HCT116 (cell line): ENCODE measurements at regions not wholly inside any gene's neighbourhood (a gene's known extent, or its start where the extent isn't known, plus 50 kb on each side); places are given as distances from the start of the nearest gene placed in this dataset.

Experiments
- ATAC-seq: fragments of 200-7000 bp; cut with Tn5 transposase; 2 replicates; pipeline ENCODE4 v1.9.1; 2020; ENCODE audit warnings: mild to moderate bottlenecking, moderate library complexity
- BruUV-seq: library from RNA; stranded (reverse); fragments of 400-500 nt; replicated peaks from 2 replicates; lab custom pipeline; 2021; lab: Mats Ljungman, UMichigan
- CTCF ChIA-PET: fragments of 300-600 bp; sonication (Branson Sonifier 250); formaldehyde crosslinking; loops from one replicate; lab custom pipeline; 2021; ENCODE audit warnings: antibody characterized with exemption; lab: Charles Lee
- POLR2A ChIA-PET: fragments of 300-600, 350-600 bp; sonication (Branson Sonifier 250); formaldehyde crosslinking; loops from one replicate; lab custom pipeline; 2021; ENCODE audit warnings: antibody characterized with exemption; lab: Charles Lee
- RAD21 ChIA-PET, 2 experiments: fragments of 300-600 bp; sonication (Branson Sonifier 250); formaldehyde crosslinking; loops; one replicate each; lab custom pipeline; 2023; ENCODE audit warnings: low total read pairs in 2 of 2; ENCODE audit not compliant: uncharacterized antibody in 2 of 2, unreplicated experiment in 2 of 2, low non-redundant PET in 1 of 2; lab: Charles Lee
- DNase-seq: peaks from one replicate; pipeline ENCODE4 v3.0.0-alpha.2; 2010; ENCODE audit warnings: low read depth, low spot score
- H2AFZ ChIP-seq: fragments of 200-600 bp; shearing (Covaris generic), sonication (generic); 2 replicates; pipeline ENCODE4 v1.6.1; 2017; ENCODE audit warnings: low read depth, mixed run types, mixed read lengths, antibody characterized with exemption, low read length; ENCODE audit not compliant: poor library complexity, severe bottlenecking
- H3K27ac ChIP-seq: 2 replicates; pipeline ENCODE4 v1.5.1; 2012; ENCODE audit warnings: low read depth, low read length
- H3K27me3 ChIP-seq: fragments of 200-600 bp; sonication (generic); 2 replicates; pipeline ENCODE4 v1.6.1; 2016; ENCODE audit warnings: mixed run types, low read length, mixed read lengths; ENCODE audit not compliant: insufficient read depth
- H3K36me3 ChIP-seq, 2 experiments: fragments of 200-500 bp in 1 of 2; fragments of 200-600 bp in 1 of 2; sonication (Bioruptor generic) in 1 of 2; sonication (generic) in 1 of 2; 2 replicates each; pipeline versions ENCODE4 v1.5.1 to v1.6.1; 2014 to 2016; ENCODE audit warnings: low read length in 2 of 2, inconsistent platforms in 1 of 2, mixed read lengths in 1 of 2, mixed run types in 1 of 2; ENCODE audit not compliant: insufficient read depth in 2 of 2, control insufficient read depth in 1 of 2
- H3K4me1 ChIP-seq, 2 experiments: fragments of 200-600 bp in 1 of 2; sonication (generic) in 1 of 2; 2 replicates each; pipeline versions ENCODE4 v1.5.1 to v1.6.1; 2012 to 2017; ENCODE audit warnings: low read length in 2 of 2, inconsistent platforms in 1 of 2, mild to moderate bottlenecking in 1 of 2, mixed read lengths in 1 of 2, mixed run types in 1 of 2, moderate library complexity in 1 of 2; ENCODE audit not compliant: insufficient read depth in 2 of 2, control insufficient read depth in 1 of 2
- H3K4me2 ChIP-seq: fragments of 200-600 bp; sonication (generic); 2 replicates; pipeline ENCODE4 v1.6.1; 2017; ENCODE audit warnings: mixed run types, low read length, mixed read lengths
- H3K4me3 ChIP-seq, 2 experiments: fragments of 200-600 bp in 1 of 2; sonication (generic) in 1 of 2; replicated peaks in 1 of 2; 2 replicates each; pipeline ENCODE4 v1.5.1; 2011 to 2016; ENCODE audit warnings: low read length in 2 of 2, control low read depth in 1 of 2, low read depth in 1 of 2, mild to moderate bottlenecking in 1 of 2, mixed read lengths in 1 of 2, mixed run types in 1 of 2
- H3K79me2 ChIP-seq: fragments of 200-600 bp; sonication (generic); 2 replicates; pipeline ENCODE4 v1.6.1; 2017; ENCODE audit warnings: mild to moderate bottlenecking, mixed run types, low read length, moderate library complexity, mixed read lengths; ENCODE audit not compliant: insufficient read depth
- H3K9ac ChIP-seq: fragments of 200-600 bp; sonication (generic); 2 replicates; pipeline ENCODE4 v1.6.1; 2016; ENCODE audit warnings: low read length, mixed read lengths
- H3K9me2 ChIP-seq: fragments of 200-600 bp; sonication (generic), shearing (Covaris generic); 2 replicates; pipeline ENCODE4 v1.6.1; 2017; ENCODE audit warnings: mixed run types, mild to moderate bottlenecking, moderate library complexity; ENCODE audit not compliant: insufficient read depth
- H3K9me3 ChIP-seq, 2 experiments: fragments of 200-500 bp in 1 of 2; fragments of 200-600 bp in 1 of 2; sonication (Bioruptor generic) in 1 of 2; sonication (generic) in 1 of 2; 2 replicates each; pipeline ENCODE4 v1.6.1; 2014 to 2017; ENCODE audit warnings: low read length in 2 of 2, mixed read lengths in 2 of 2, inconsistent platforms in 1 of 2, low read depth in 1 of 2, mild to moderate bottlenecking in 1 of 2, mixed run types in 1 of 2, moderate library complexity in 1 of 2; ENCODE audit not compliant: control insufficient read depth in 1 of 2, insufficient read depth in 1 of 2
- H4K20me1 ChIP-seq: fragments of 200-600 bp; sonication (generic), shearing (Covaris generic); 2 replicates; pipeline ENCODE4 v1.6.1; 2017; ENCODE audit warnings: mixed run types, mild to moderate bottlenecking, moderate library complexity; ENCODE audit not compliant: insufficient read depth
- CBX3 ChIP-seq: IDR thresholded peaks from 2 replicates; pipeline ENCODE4 v1.6.1; 2012; ENCODE audit warnings: low read depth
- FOSL1 ChIP-seq: IDR thresholded peaks from 2 replicates; pipeline ENCODE4 v1.6.1; 2012; ENCODE audit warnings: low read depth
- JUND ChIP-seq: IDR thresholded peaks from 2 replicates; pipeline ENCODE4 v1.6.1; 2012
- POLR2AphosphoS5 ChIP-seq: IDR thresholded peaks from 2 replicates; pipeline ENCODE4 v1.6.1; 2011; ENCODE audit warnings: mild to moderate bottlenecking, low read depth, low read length, moderate library complexity
- RAD21 ChIP-seq: IDR thresholded peaks from 2 replicates; pipeline ENCODE4 v1.6.1; 2012; ENCODE audit warnings: low read depth, mild to moderate bottlenecking
- SIN3A ChIP-seq: IDR thresholded peaks from 2 replicates; pipeline ENCODE4 v1.6.1; 2012; ENCODE audit warnings: low read depth
- SRF ChIP-seq: IDR thresholded peaks from 2 replicates; pipeline ENCODE4 v1.6.1; 2012; ENCODE audit warnings: low read depth
- ZNF274 ChIP-seq: fragments of 200-500 bp; sonication (Bioruptor generic); IDR thresholded peaks from 2 replicates; pipeline ENCODE4 v1.6.1; 2014; ENCODE audit warnings: mild to moderate bottlenecking, low read depth, low read length, inconsistent platforms
- intact Hi-C: fragments of 100-400 bp; cut with micrococcal nuclease; formaldehyde crosslinking; loops from 2 replicates; pipeline ENCODE4 v1.10.0; 2022

- ChIA-PET POLR2A (no interaction called here), RAD21 (no interaction called here), CTCF (no interaction called here)
- intact Hi-C loops = no loop called here
- Histone ChIP-seq H3K9me2 (no peaks in the 10 kb centered on the region), H3K79me2 (no peaks in the 10 kb centered on the region), H3K4me1 (no peaks in the 10 kb centered on the region), H3K27me3 (peaks cover 28% of the 10 kb centered on the region), H3K9me3 (no peaks in the 10 kb centered on the region), H4K20me1 (0 out of 2 replicates have a peak, but pooled peaks cover 4% of the 10 kb centered on the region), H3K4me3 (no peak overlapping the region), H3K9ac (no peak overlapping the region), H2AFZ (no peak overlapping the region), H3K27ac (no peak overlapping the region), H3K4me2 (no peak overlapping the region), H3K36me3 (no peaks in the 10 kb centered on the region)
- DNase-seq (no peak), ATAC-seq (no peak)
- no TSS peak for BruUV-seq
- TF ChIP-seq ZNF274 = no peak
- TF ChIP-seq FOSL1 = no peak
- no peak for TF ChIP-seq CBX3
- TF ChIP-seq JUND = no peak
Observed at GRCh38 chr16:82421851-82422250, 204.9 kb upstream of the CDH13 start.

DNA sequence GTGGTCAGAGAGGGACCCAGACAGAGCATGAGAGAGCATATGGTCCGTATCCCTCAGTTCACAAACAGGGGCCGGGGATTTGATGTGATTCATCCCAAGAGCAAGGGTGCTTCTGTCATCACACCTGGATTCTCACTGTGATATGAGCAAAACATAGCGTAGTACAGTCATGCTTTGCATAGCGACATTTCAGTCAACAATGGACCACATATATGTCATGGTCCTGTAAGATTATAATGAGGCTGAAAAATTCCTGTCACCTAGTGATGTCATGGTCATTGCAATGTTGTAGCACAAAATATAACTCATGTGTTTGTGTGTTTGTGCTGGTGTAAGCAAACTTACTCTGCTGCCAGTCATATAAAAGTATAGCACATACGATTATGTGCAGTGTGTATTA is 207.4 kb upstream of the CDH13 start:
- Histone ChIP-seq H3K36me3 (no peaks in the 10 kb centered on the region), H3K4me2 (no peak overlapping the region), H3K27ac (no peak overlapping the region), H3K9me3 (no peaks in the 10 kb centered on the region), H3K79me2 (no peaks in the 10 kb centered on the region), H4K20me1 (no peaks in the 10 kb centered on the region), H3K4me1 (no peaks in the 10 kb centered on the region), H3K4me3 (no peak overlapping the region), H3K9ac (no peak overlapping the region), H3K9me2 (no peaks in the 10 kb centered on the region), H3K27me3 (0 out of 2 replicates have a peak, but pooled peaks cover 8% of the 10 kb centered on the region), H2AFZ (no peak overlapping the region)
- ATAC-seq (no peak), DNase-seq (no peak)
- intact Hi-C loops = no loop called here
- RAD21 ChIA-PET = no interaction called here
- BruUV-seq = no TSS peak
- TF ChIP-seq POLR2AphosphoS5 (no peak), RAD21 (no peak), SRF (no peak), SIN3A (no peak)
- POLR2A ChIA-PET = no interaction called here
- CTCF ChIA-PET = interaction anchor here (1.1 kb wide), 1 partner anchor 37 kb away, joined by 3 read pairs; no protein-coding TSS in a partner anchor
